ENCODE measurements at regions not wholly inside any gene's neighbourhood (a gene's known extent, or its start where the extent isn't known, plus 50 kb on each side); places are given as distances from the start of the nearest gene placed in this dataset.

- no TSS peak for BruUV-seq (replicated peaks)
- H2AFZ ChIP-seq, result no peak overlapping the region
- no peaks in the 10 kb centered on the region for H3K9me3 ChIP-seq (ENCODE audit: insufficient read depth, low read depth)
- H3K9me2 ChIP-seq (ENCODE audit: insufficient read depth), result no peaks in the 10 kb centered on the region; the same call in 1 of the 2 replicates
- POLR2A ChIA-PET (ENCODE audit: unreplicated experiment), result no interaction called here
- no peaks in the 10 kb centered on the region for H3K27me3 ChIP-seq (ENCODE audit: insufficient read depth, low read depth)
- no peaks in the 10 kb centered on the region for H4K20me1 ChIP-seq (ENCODE audit: insufficient read depth)
- no peak for DNase-seq
- no peaks in the 10 kb centered on the region for H3F3A ChIP-seq (ENCODE audit: insufficient read depth, low read depth)
- no peaks in the 10 kb centered on the region for H3K79me2 ChIP-seq (ENCODE audit: low read depth)
- no peak overlapping the region for H3K4me2 ChIP-seq
- CTCF ChIA-PET, result no interaction called here
- intact Hi-C loops (cut with micrococcal nuclease; ENCODE audit: unreplicated experiment), result no loop called here
- no peak overlapping the region for H3K4me3 ChIP-seq
- H3K36me3 ChIP-seq (ENCODE audit: low read depth), result no peaks in the 10 kb centered on the region
- TF ChIP-seq CTCF (conservative IDR thresholded peaks at IDR 0.05) (no peak), EZH2 (IDR thresholded peaks at IDR 0.05; ENCODE audit: low read depth) (no peak)
- no peaks in the 10 kb centered on the region for H3K4me1 ChIP-seq (replicated peaks; ENCODE audit: insufficient read depth)
- H3K27ac ChIP-seq, result no peak overlapping the region
These were observed 170.1 kb downstream of the RPRM start for GRCh38 chr2:153308466-153308865.

GRCh38 chr2:153307223-153307622 is 171.3 kb downstream of the RPRM start:
- ChIA-PET POLR2A (ENCODE audit: unreplicated experiment) (no interaction called here), CTCF (no interaction called here)
- TF ChIP-seq EZH2 (IDR thresholded peaks at IDR 0.05; ENCODE audit: low read depth) (no peak), CTCF (conservative IDR thresholded peaks at IDR 0.05) (no peak)
- Histone ChIP-seq H3K36me3 (ENCODE audit: low read depth) (no peaks in the 10 kb centered on the region), H3F3A (ENCODE audit: insufficient read depth, low read depth) (no peaks in the 10 kb centered on the region), H3K79me2 (ENCODE audit: low read depth) (no peaks in the 10 kb centered on the region), H3K4me2 (no peak overlapping the region), H4K20me1 (ENCODE audit: insufficient read depth) (no peaks in the 10 kb centered on the region), H3K27me3 (ENCODE audit: insufficient read depth, low read depth) (no peaks in the 10 kb centered on the region), H3K4me3 (no peak overlapping the region), H3K9me2 (ENCODE audit: insufficient read depth) (no peaks in the 10 kb centered on the region; the same call in 1 of the 2 replicates), H3K4me1 (replicated peaks; ENCODE audit: insufficient read depth) (no peaks in the 10 kb centered on the region), H3K9me3 (ENCODE audit: insufficient read depth, low read depth) (no peaks in the 10 kb centered on the region), H2AFZ (no peak overlapping the region), H3K27ac (no peak overlapping the region)
- no peak for DNase-seq
- intact Hi-C loops (cut with micrococcal nuclease; ENCODE audit: unreplicated experiment), result no loop called here
- BruUV-seq (replicated peaks), result no TSS peak

- no peaks in the 10 kb centered on the region for H3K79me2 ChIP-seq (ENCODE audit: low read depth)
- H3K9me3 ChIP-seq (ENCODE audit: insufficient read depth, low read depth), result no peaks in the 10 kb centered on the region
- H3K4me3 ChIP-seq, result no peak overlapping the region
- no peaks in the 10 kb centered on the region for H3K4me1 ChIP-seq (replicated peaks; ENCODE audit: insufficient read depth)
- no peak overlapping the region for H3K27ac ChIP-seq
- H3K4me2 ChIP-seq, result no peak overlapping the region
- ChIA-PET POLR2A (ENCODE audit: unreplicated experiment) (no interaction called here), CTCF (no interaction called here)
- no peak overlapping the region for H2AFZ ChIP-seq
- H3K36me3 ChIP-seq (ENCODE audit: low read depth), result no peaks in the 10 kb centered on the region
- H3F3A ChIP-seq (ENCODE audit: insufficient read depth, low read depth), result no peaks in the 10 kb centered on the region
- no TSS peak for BruUV-seq (replicated peaks)
- H3K27me3 ChIP-seq (ENCODE audit: insufficient read depth, low read depth), result no peaks in the 10 kb centered on the region
- TF ChIP-seq EZH2 (IDR thresholded peaks at IDR 0.05; ENCODE audit: low read depth) (no peak), CTCF (conservative IDR thresholded peaks at IDR 0.05) (no peak)
- H4K20me1 ChIP-seq (ENCODE audit: insufficient read depth), result no peaks in the 10 kb centered on the region
- no peaks in the 10 kb centered on the region for H3K9me2 ChIP-seq (ENCODE audit: insufficient read depth)
- intact Hi-C loops (cut with micrococcal nuclease; ENCODE audit: unreplicated experiment), result no loop called here
- no peak for DNase-seq
These were observed 178.8 kb downstream of the RPRM start for GRCh38 chr2:153299809-153300208.
